ENCODE measurements at regions not wholly inside any gene's neighbourhood (a gene's known extent, or its start where the extent isn't known, plus 50 kb on each side); places are given as distances from the start of the nearest gene placed in this dataset.
A peak's percentile ranks its signal among the peaks of the same experiment; 100 is the strongest.

DNA sequence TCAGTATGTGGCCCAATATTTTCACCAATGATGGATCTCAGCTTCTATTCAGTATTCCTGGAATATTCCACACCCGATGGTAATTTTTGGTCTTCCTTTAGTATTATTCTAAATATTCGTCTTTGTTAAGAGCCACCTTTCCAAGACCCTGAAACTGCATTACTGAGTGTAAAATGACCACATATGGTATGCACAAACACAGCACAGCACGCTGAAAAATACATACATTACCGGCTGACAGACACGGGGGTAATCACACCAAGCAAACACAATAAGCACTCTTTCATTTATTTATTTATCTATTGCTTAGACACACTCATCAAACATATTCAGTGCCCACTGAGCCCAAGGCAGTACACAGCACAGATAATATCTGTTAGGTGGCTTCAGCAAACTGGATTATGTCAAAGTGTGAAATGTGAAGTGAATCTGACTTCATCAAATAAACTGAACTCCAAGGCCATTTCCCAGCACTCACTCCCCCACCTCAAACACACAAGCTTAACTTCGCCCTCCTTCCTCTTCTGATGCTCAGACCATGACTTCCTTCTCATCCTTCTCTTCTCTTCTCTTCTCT is 1637.8 kb upstream of the C9orf72 start:
- H3K9me3 ChIP-seq (ENCODE audit: insufficient read depth, low read depth, low read length): no peaks in the 10 kb centered on the region
- H3K36me3 ChIP-seq (ENCODE audit: control insufficient read depth in 1 of 2, insufficient read depth in 2 of 2, low read length in 2 of 2): no peaks in the 10 kb centered on the region
- H3K27me3 ChIP-seq (ENCODE audit: insufficient read depth, low read length): peaks cover 18% of the 10 kb centered on the region
- H3K79me2 ChIP-seq (ENCODE audit: control insufficient read depth, insufficient read depth, low read length, poor library complexity): no peaks in the 10 kb centered on the region
- no peak overlapping the region for H3K27ac ChIP-seq (ENCODE audit: low read depth, low read length)
- no CpG with 5 or more reads among the region's 6 CpGs for WGBS (ENCODE audit: extremely low coverage, insufficient coverage, insufficient read length)
- no peak overlapping the region for H2AFZ ChIP-seq (ENCODE audit: insufficient read depth, low read length, poor library complexity)
- H2BK12ac ChIP-seq (ENCODE audit: low read length): no peak overlapping the region
- H3K4ac ChIP-seq (ENCODE audit: low read depth, low read length): no peak overlapping the region
- no peak overlapping the region for H3K9ac ChIP-seq (ENCODE audit: low read length)
- no peaks in the 10 kb centered on the region for H3K79me1 ChIP-seq (ENCODE audit: low read length)
- H3K14ac ChIP-seq (ENCODE audit: low read length): no peak overlapping the region
- no peak overlapping the region for H3K4me2 ChIP-seq (ENCODE audit: low read length)
- H4K8ac ChIP-seq (ENCODE audit: low read depth, low read length): no peak overlapping the region
- H4K91ac ChIP-seq (ENCODE audit: low read depth, low read length): no peak overlapping the region
- no peak overlapping the region for H4K12ac ChIP-seq (ENCODE audit: low read depth, low read length)
- H2BK120ac ChIP-seq (ENCODE audit: insufficient read depth, low read length, poor library complexity): no peak overlapping the region
- H2BK5ac ChIP-seq (ENCODE audit: low read depth, low read length, poor library complexity): no peak overlapping the region
- no peak overlapping the region for H3K23ac ChIP-seq (ENCODE audit: low read length)
- no peak for DNase-seq
- H3K18ac ChIP-seq (ENCODE audit: low read length): no peak overlapping the region
- no peak overlapping the region for H3K4me3 ChIP-seq (ENCODE audit: low read depth, low read length)
- no peak overlapping the region for H2AK5ac ChIP-seq (ENCODE audit: low read length)
- H3K4me1 ChIP-seq (ENCODE audit: control insufficient read depth in 1 of 2, insufficient read depth in 2 of 2, low read length in 2 of 2): peaks cover 6 to 9% of the 10 kb centered on the region in 2 experiments

DNA sequence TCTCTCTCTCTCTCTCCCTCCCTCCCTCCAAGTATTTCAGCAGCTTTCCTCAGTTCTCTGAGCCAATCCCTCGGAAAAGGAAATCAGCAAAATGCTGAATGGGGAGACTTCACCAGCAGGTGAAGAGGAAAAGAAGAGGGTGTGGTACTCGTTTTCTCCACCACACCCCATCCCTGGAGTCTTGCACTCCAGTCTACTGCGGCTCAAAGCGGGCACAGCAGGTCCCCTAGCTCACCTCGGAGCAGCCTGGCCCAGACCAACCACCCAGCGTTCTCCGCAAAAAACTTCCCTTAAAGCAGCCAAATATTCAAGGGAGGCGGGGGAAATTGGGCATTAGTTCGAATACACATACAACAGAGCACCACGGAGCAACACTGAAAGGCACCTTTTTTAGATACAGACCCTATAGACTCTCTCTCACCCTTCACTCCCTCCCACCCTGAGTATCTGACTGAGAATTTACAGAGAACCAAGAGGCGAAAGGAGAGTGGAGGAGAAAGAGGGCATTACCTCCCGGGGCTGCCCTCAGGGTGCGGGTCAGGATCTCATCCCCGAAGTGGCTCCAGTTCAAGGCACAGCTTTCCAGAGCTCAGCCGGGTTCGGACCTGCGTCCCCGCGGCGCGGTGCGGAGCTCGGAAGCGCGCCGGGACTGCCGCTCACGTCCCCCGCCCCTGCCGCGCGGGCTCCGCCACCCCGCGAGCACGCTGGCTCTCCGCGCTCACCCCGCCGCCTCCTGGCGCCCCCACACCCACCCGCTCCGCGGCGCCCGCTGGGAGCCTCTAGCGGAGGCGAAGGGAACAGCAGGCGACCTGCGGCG is 1638.5 kb upstream of the C9orf72 start:
- Histone ChIP-seq H2BK12ac (ENCODE audit: low read length) (no peak overlapping the region), H3K4ac (ENCODE audit: low read depth, low read length) (no peak overlapping the region), H3K4me3 (ENCODE audit: low read depth, low read length) (peak overlapping the region; percentile 74), H3K4me2 (ENCODE audit: low read length) (peak overlapping the region; percentile 100), H4K91ac (ENCODE audit: low read depth, low read length) (no peak overlapping the region), H2AFZ (ENCODE audit: insufficient read depth, low read length, poor library complexity) (peak overlapping the region; percentile 44), H3K23ac (ENCODE audit: low read length) (no peak overlapping the region), H3K79me1 (ENCODE audit: low read length) (no peaks in the 10 kb centered on the region), H3K79me2 (ENCODE audit: control insufficient read depth, insufficient read depth, low read length, poor library complexity) (no peaks in the 10 kb centered on the region), H2BK120ac (ENCODE audit: insufficient read depth, low read length, poor library complexity) (no peak overlapping the region), H3K18ac (ENCODE audit: low read length) (no peak overlapping the region), H3K36me3 (ENCODE audit: control insufficient read depth in 1 of 2, insufficient read depth in 2 of 2, low read length in 2 of 2) (no peaks in the 10 kb centered on the region), H3K9ac (ENCODE audit: low read length) (no peak overlapping the region), H3K27me3 (ENCODE audit: insufficient read depth, low read length) (peaks cover 18% of the 10 kb centered on the region), H2AK5ac (ENCODE audit: low read length) (no peak overlapping the region), H3K14ac (ENCODE audit: low read length) (no peak overlapping the region), H3K27ac (ENCODE audit: low read depth, low read length) (no peak overlapping the region), H2BK5ac (ENCODE audit: low read depth, low read length, poor library complexity) (no peak overlapping the region), H3K9me3 (ENCODE audit: insufficient read depth, low read depth, low read length) (no peaks in the 10 kb centered on the region), H4K8ac (ENCODE audit: low read depth, low read length) (peak overlapping the region; percentile 50), H4K12ac (ENCODE audit: low read depth, low read length) (no peak overlapping the region), H3K4me1 (ENCODE audit: control insufficient read depth in 1 of 2, insufficient read depth in 2 of 2, low read length in 2 of 2) (peaks cover 6 to 9% of the 10 kb centered on the region in 2 experiments)
- no CpG with 5 or more reads among the region's 51 CpGs for WGBS (ENCODE audit: extremely low coverage, insufficient coverage, insufficient read length)
- DNase-seq: peak in 1 of 2 donors; percentile 50

DNA sequence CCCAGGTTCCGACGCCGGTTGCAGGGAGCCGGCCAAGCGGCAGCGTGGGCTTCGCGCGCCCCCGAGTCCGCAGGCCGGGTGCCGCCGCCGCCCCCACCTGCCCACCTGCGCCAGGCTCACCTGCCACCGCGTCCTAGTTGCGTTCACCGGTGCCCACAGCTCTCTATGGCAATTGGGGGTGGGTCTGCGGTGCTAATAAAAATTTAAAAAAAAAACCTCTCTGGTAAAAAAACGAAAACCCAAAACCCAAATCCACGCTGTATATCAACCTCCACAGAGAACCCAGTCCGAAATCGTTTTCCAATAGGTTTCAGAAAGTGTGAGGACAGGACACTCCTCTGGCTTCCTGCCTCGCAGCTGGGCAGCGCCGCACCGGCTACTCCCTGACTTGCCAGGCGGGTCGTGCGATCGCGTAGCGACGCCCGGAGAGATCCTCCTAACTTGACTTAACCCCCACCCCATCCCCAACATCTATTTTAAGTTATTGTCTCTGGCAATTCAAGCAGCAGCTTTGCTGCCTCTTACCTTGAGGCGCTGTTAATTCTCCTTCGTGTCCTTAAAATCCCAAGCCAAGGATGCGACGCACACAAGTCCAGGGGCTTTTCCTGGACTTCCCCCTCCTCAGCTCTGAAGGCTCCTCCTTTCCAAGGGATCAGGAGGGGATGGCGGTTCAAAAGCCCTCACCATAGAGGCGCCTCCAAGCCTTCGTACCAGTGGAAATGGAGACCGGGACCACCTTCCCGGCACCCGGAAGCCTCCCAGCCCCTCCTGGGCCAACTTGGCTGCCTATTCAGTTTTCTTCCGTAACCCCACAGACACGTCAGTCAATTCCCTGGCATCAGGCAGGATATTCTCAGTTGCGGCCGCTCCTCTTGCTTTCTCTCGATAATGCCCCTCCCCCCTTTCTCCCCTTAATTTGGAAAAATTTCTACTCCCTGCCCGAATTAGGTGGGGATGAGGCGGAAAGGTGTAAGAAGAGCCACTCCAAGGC is 1639.4 kb upstream of the C9orf72 start:
- Histone ChIP-seq H3K4me3 (ENCODE audit: low read depth, low read length) (peak overlapping the region; percentile 74), H2BK5ac (ENCODE audit: low read depth, low read length, poor library complexity) (no peak overlapping the region), H3K79me1 (ENCODE audit: low read length) (no peaks in the 10 kb centered on the region), H3K9ac (ENCODE audit: low read length) (no peak overlapping the region), H4K12ac (ENCODE audit: low read depth, low read length) (no peak overlapping the region), H3K27ac (ENCODE audit: low read depth, low read length) (no peak overlapping the region), H3K18ac (ENCODE audit: low read length) (no peak overlapping the region), H3K27me3 (ENCODE audit: insufficient read depth, low read length) (peaks cover 18% of the 10 kb centered on the region), H3K79me2 (ENCODE audit: control insufficient read depth, insufficient read depth, low read length, poor library complexity) (no peaks in the 10 kb centered on the region), H2AK5ac (ENCODE audit: low read length) (no peak overlapping the region), H3K9me3 (ENCODE audit: insufficient read depth, low read depth, low read length) (no peaks in the 10 kb centered on the region), H2BK120ac (ENCODE audit: insufficient read depth, low read length, poor library complexity) (no peak overlapping the region), H3K4ac (ENCODE audit: low read depth, low read length) (no peak overlapping the region), H2BK12ac (ENCODE audit: low read length) (no peak overlapping the region), H4K8ac (ENCODE audit: low read depth, low read length) (peak overlapping the region; percentile 33), H4K91ac (ENCODE audit: low read depth, low read length) (no peak overlapping the region), H2AFZ (ENCODE audit: insufficient read depth, low read length, poor library complexity) (no peak overlapping the region), H3K14ac (ENCODE audit: low read length) (no peak overlapping the region), H3K4me1 (ENCODE audit: control insufficient read depth in 1 of 2, insufficient read depth in 2 of 2, low read length in 2 of 2) (peaks cover 6 to 9% of the 10 kb centered on the region in 2 experiments), H3K4me2 (ENCODE audit: low read length) (peak overlapping the region; percentile 100), H3K36me3 (ENCODE audit: control insufficient read depth in 1 of 2, insufficient read depth in 2 of 2, low read length in 2 of 2) (no peaks in the 10 kb centered on the region), H3K23ac (ENCODE audit: low read length) (no peak overlapping the region)
- no CpG with 5 or more reads among the region's 54 CpGs for WGBS (ENCODE audit: extremely low coverage, insufficient coverage, insufficient read length)
- DNase-seq: no peak

DNA sequence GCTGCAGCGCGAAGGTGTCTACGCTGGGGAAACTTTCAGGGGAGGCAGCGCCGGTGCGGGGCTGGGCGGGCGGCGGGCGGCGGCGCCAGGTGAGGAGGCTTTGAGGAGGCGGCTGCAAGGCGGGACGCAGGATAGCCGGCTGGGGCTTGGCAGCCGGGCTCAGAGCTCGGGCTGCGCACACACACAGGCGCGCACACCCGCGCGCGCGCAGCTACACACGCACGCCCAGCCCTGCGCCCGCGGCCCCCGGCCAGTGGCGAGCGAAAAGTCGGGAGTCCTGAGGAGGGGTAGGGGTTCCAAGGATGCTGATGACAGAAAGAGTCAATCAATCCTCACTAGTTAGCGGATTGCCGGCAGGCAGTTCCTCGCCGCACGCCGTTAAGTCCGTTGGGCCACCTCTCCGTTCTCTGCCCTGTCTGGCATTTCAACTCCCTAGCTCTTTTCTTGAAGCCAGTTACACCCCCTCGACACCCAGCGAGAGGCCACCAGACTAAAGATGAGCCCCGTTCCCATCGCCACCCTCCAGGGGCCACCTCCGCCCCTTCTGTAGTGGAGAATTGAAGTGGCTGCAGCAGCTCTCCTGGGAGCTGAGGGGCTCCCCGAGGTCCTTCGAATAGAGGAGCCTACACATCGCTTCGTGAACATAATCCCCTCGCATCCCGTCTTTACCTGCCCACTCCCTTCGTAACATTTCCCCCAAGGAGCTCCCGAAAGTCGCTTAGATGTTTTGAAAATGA is 1640.3 kb upstream of the C9orf72 start, which contains the start of gene LINGO2:
Gene LINGO2, minus strand, starts transcription at position 185 of the 737 bp plus-strand sequence.
- WGBS (ENCODE audit: extremely low coverage, insufficient coverage, insufficient read length): no CpG with 5 or more reads among the region's 57 CpGs
- H3K79me2 ChIP-seq (ENCODE audit: control insufficient read depth, insufficient read depth, low read length, poor library complexity): no peaks in the 10 kb centered on the region
- H3K14ac ChIP-seq (ENCODE audit: low read length): no peak within 1 kb of the TSS
- peaks cover 6 to 9% of the 10 kb centered on the region in 2 experiments for H3K4me1 ChIP-seq (ENCODE audit: control insufficient read depth in 1 of 2, insufficient read depth in 2 of 2, low read length in 2 of 2)
- peak within 1 kb of the TSS; percentile 44 for H2AFZ ChIP-seq (ENCODE audit: insufficient read depth, low read length, poor library complexity)
- H3K4me2 ChIP-seq (ENCODE audit: low read length): peak within 1 kb of the TSS; percentile 100
- H3K23ac ChIP-seq (ENCODE audit: low read length): no peak within 1 kb of the TSS
- no peak within 1 kb of the TSS for H4K12ac ChIP-seq (ENCODE audit: low read depth, low read length)
- no peak within 1 kb of the TSS for H3K4ac ChIP-seq (ENCODE audit: low read depth, low read length)
- H4K8ac ChIP-seq (ENCODE audit: low read depth, low read length): no peak within 1 kb of the TSS
- peak within 1 kb of the TSS; percentile 74 for H3K4me3 ChIP-seq (ENCODE audit: low read depth, low read length)
- H2BK12ac ChIP-seq (ENCODE audit: low read length): no peak within 1 kb of the TSS
- H3K27me3 ChIP-seq (ENCODE audit: insufficient read depth, low read length): peaks cover 18% of the 10 kb centered on the region
- no peak within 1 kb of the TSS for H2BK5ac ChIP-seq (ENCODE audit: low read depth, low read length, poor library complexity)
- H3K9me3 ChIP-seq (ENCODE audit: insufficient read depth, low read depth, low read length): no peaks in the 10 kb centered on the region
- no peak within 1 kb of the TSS for H2BK120ac ChIP-seq (ENCODE audit: insufficient read depth, low read length, poor library complexity)
- H3K9ac ChIP-seq (ENCODE audit: low read length): peak within 1 kb of the TSS; percentile 41
- H4K91ac ChIP-seq (ENCODE audit: low read depth, low read length): no peak within 1 kb of the TSS
- no peak within 1 kb of the TSS for H3K27ac ChIP-seq (ENCODE audit: low read depth, low read length)
- no peak within 1 kb of the TSS for H2AK5ac ChIP-seq (ENCODE audit: low read length)
- no peaks in the 10 kb centered on the region for H3K79me1 ChIP-seq (ENCODE audit: low read length)
- no peak for DNase-seq
- no peak within 1 kb of the TSS for H3K18ac ChIP-seq (ENCODE audit: low read length)
- no peaks in the 10 kb centered on the region for H3K36me3 ChIP-seq (ENCODE audit: control insufficient read depth in 1 of 2, insufficient read depth in 2 of 2, low read length in 2 of 2)
